HEK293 (cell line): ENCODE measurements at regions not wholly inside any gene's neighbourhood (a gene's known extent, or its start where the extent isn't known, plus 50 kb on each side); places are given as distances from the start of the nearest gene placed in this dataset.

Source experiments
- CTCF ChIA-PET: fragments of 350-600 bp; formaldehyde crosslinking; extraction: SDS; loops from one replicate; lab custom pipeline; 2021; ENCODE audit warnings: antibody characterized with exemption; lab: Yijun Ruan, JAX
- POLR2A ChIA-PET: fragments of 300-600 bp; formaldehyde crosslinking; extraction: SDS; loops from one replicate; lab custom pipeline; 2020; ENCODE audit warnings: antibody characterized with exemption, inconsistent platforms; lab: Yijun Ruan, JAX
- H3K27ac ChIP-seq: fragments of 200-500 bp; sonication (Bioruptor generic); 2 replicates; pipeline ENCODE4 v1.5.1; 2014; ENCODE audit warnings: low read depth, low read length, control low read depth, inconsistent platforms; ENCODE audit errors: extremely low read depth
- H3K36me3 ChIP-seq, 2 experiments: fragments of 200-500 bp in 1 of 2; sonication (Bioruptor generic) in 1 of 2; 1 replicate in 1 of 2; 2 replicates in 1 of 2; pipeline ENCODE4 v1.5.1; 2014 to 2017; ENCODE audit warnings: inconsistent platforms in 2 of 2, low read length in 2 of 2; ENCODE audit not compliant: control insufficient read depth in 2 of 2, insufficient read depth in 1 of 2
- H3K4me1 ChIP-seq: fragments of 200-500 bp; sonication (Bioruptor generic); 2 replicates; pipeline ENCODE4 v1.5.1; 2014; ENCODE audit warnings: mild to moderate bottlenecking, low read length, inconsistent platforms; ENCODE audit not compliant: control insufficient read depth, insufficient read depth
- H3K4me3 ChIP-seq: 2 replicates; pipeline ENCODE4 v1.5.1; 2011; ENCODE audit warnings: low read depth, mild to moderate bottlenecking, control low read depth, low read length, moderate library complexity
- H3K9me3 ChIP-seq: fragments of 200-500 bp; sonication (Bioruptor generic); 2 replicates; pipeline ENCODE4 v1.5.1; 2014; ENCODE audit warnings: low read depth, low read length, inconsistent platforms; ENCODE audit not compliant: control insufficient read depth, insufficient read depth
- FEZF1 ChIP-seq: fragments of 450-650 bp; formaldehyde crosslinking; IDR thresholded peaks from 2 replicates; pipeline ENCODE4 v1.5.1; 2016; ENCODE audit warnings: missing biosample characterization, missing genetic modification characterization
- GLI2 ChIP-seq: fragments of 450-650 bp; formaldehyde crosslinking; IDR thresholded peaks from 2 replicates; pipeline ENCODE4; 2017; ENCODE audit warnings: missing biosample characterization, missing genetic modification characterization, low read depth, borderline replicate concordance
- IKZF3 ChIP-seq: fragments of 450-650 bp; IDR thresholded peaks from 2 replicates; pipeline ENCODE4 v1.5.0; 2018; ENCODE audit warnings: missing biosample characterization, mild to moderate bottlenecking, missing genetic modification characterization, moderate library complexity
- SCRT2 ChIP-seq: fragments of 450-650 bp; formaldehyde crosslinking; IDR thresholded peaks from 2 replicates; pipeline ENCODE4 v1.5.1; 2016; ENCODE audit warnings: missing biosample characterization, missing genetic modification characterization
- SETDB1 ChIP-seq: IDR thresholded peaks from one replicate; pipeline ENCODE4 v1.6.1; 2017; ENCODE audit warnings: mild to moderate bottlenecking, low read length, moderate library complexity, mixed read lengths; ENCODE audit not compliant: insufficient read length
- TCF7L2 ChIP-seq: IDR thresholded peaks from 2 replicates; pipeline ENCODE4 v1.6.1; 2011; ENCODE audit warnings: low read depth, mild to moderate bottlenecking, inconsistent platforms, low read length, moderate library complexity, borderline replicate concordance
- TRIM28 ChIP-seq: IDR thresholded peaks from 2 replicates; pipeline ENCODE4 v1.6.1; 2011; ENCODE audit warnings: low read length, control low read depth, borderline replicate concordance
- WT1 ChIP-seq: fragments of 450-650 bp; formaldehyde crosslinking; IDR thresholded peaks from 2 replicates; pipeline ENCODE4 v1.5.1; 2016; ENCODE audit warnings: missing biosample characterization, missing genetic modification characterization
- ZBTB44 ChIP-seq: fragments of 450-650 bp; IDR thresholded peaks from 2 replicates; pipeline ENCODE4 v1.5.1; 2018; ENCODE audit warnings: missing biosample characterization, mild to moderate bottlenecking, missing genetic modification characterization
- ZBTB48 ChIP-seq: fragments of 450-650 bp; formaldehyde crosslinking; IDR thresholded peaks from 2 replicates; pipeline ENCODE4 v1.5.1; 2016; ENCODE audit warnings: missing biosample characterization, missing genetic modification characterization
- ZIC2 ChIP-seq: fragments of 450-650 bp; formaldehyde crosslinking; IDR thresholded peaks from 2 replicates; pipeline ENCODE4 v1.5.1; 2016; ENCODE audit warnings: missing biosample characterization, missing genetic modification characterization
- ZNF10 ChIP-seq: fragments of 450-650 bp; formaldehyde crosslinking; IDR thresholded peaks from 2 replicates; pipeline ENCODE4 v1.5.1; 2017; ENCODE audit warnings: missing biosample characterization, missing genetic modification characterization
- ZNF26 ChIP-seq: fragments of 450-650 bp; formaldehyde crosslinking; IDR thresholded peaks from 2 replicates; pipeline ENCODE4 v1.5.1; 2016; ENCODE audit warnings: missing biosample characterization, missing genetic modification characterization
- ZNF274 ChIP-seq, 2 experiments: fragments of 200-500 bp in 1 of 2; fragments of 450-650 bp in 1 of 2; sonication (Bioruptor generic) in 1 of 2; formaldehyde crosslinking in 1 of 2; IDR thresholded peaks; 2 replicates each; pipeline versions ENCODE4 v1.5.1 to v1.6.1; 2014 to 2016; ENCODE audit warnings: borderline replicate concordance in 1 of 2, inconsistent platforms in 1 of 2, low read length in 1 of 2, missing biosample characterization in 1 of 2, missing genetic modification characterization in 1 of 2
- ZNF362 ChIP-seq: fragments of 450-650 bp; formaldehyde crosslinking; IDR thresholded peaks from 2 replicates; pipeline ENCODE4 v1.5.1; 2016; ENCODE audit warnings: missing biosample characterization, missing genetic modification characterization
- ZNF37A ChIP-seq: fragments of 450-650 bp; IDR thresholded peaks from 2 replicates; pipeline ENCODE4 v1.5.1; 2018; ENCODE audit warnings: missing biosample characterization, missing genetic modification characterization
- ZNF398 ChIP-seq: fragments of 450-650 bp; formaldehyde crosslinking; IDR thresholded peaks from 2 replicates; pipeline ENCODE4 v1.5.1; 2017; ENCODE audit warnings: missing biosample characterization, missing genetic modification characterization
- ZNF561 ChIP-seq: fragments of 450-650 bp; IDR thresholded peaks from 2 replicates; pipeline ENCODE4 v1.5.1; 2018; ENCODE audit warnings: missing biosample characterization, missing genetic modification characterization, borderline replicate concordance
- ZNF580 ChIP-seq: fragments of 450-650 bp; formaldehyde crosslinking; IDR thresholded peaks from 2 replicates; pipeline ENCODE4 v1.5.1; 2016; ENCODE audit warnings: missing biosample characterization, missing genetic modification characterization
- ZNF677 ChIP-seq: fragments of 450-650 bp; IDR thresholded peaks from 2 replicates; pipeline ENCODE4 v1.5.0; 2018; ENCODE audit warnings: missing biosample characterization, mild to moderate bottlenecking, missing genetic modification characterization, moderate library complexity
- ZNF692 ChIP-seq: fragments of 450-650 bp; formaldehyde crosslinking; IDR thresholded peaks from 2 replicates; pipeline ENCODE4 v1.5.1; 2016; ENCODE audit warnings: missing biosample characterization, missing genetic modification characterization
- ZNF785 ChIP-seq: fragments of 450-650 bp; formaldehyde crosslinking; IDR thresholded peaks from 2 replicates; pipeline ENCODE4 v1.5.1; 2016; ENCODE audit warnings: missing biosample characterization, missing genetic modification characterization
- ZNF791 ChIP-seq: fragments of 450-650 bp; formaldehyde crosslinking; IDR thresholded peaks from 2 replicates; pipeline ENCODE4 v1.5.1; 2016; ENCODE audit warnings: missing biosample characterization, missing genetic modification characterization

GRCh38 chr14:58777541-58777979 is 139.8 kb downstream of the DACT1 start:
- TF ChIP-seq ZNF785 (tag by site-specific recombination) (no peak), TRIM28 (no peak; the same call in 1 of the 2 replicates), ZNF561 (tag by site-specific recombination) (0 out of 2 replicates have a peak, but pooled peaks have one; percentile 30), ZIC2 (tag by site-specific recombination) (peak; percentile 100), IKZF3 (tag by site-specific recombination) (no peak), ZNF677 (tag by site-specific recombination) (no peak), TCF7L2 (0 out of 2 replicates have a peak, but pooled peaks have one; percentile 46), WT1 (tag by site-specific recombination) (peak; percentile 59; the same call in 1 of the 2 replicates), FEZF1 (tag by site-specific recombination) (peak; percentile 47), SCRT2 (tag by site-specific recombination) (peak; percentile 30)
- TF ChIP-seq, all 188 proteins: peak for 6

GRCh38 chr14:58778202-58778601 is 140.4 kb downstream of the DACT1 start:
- H3K9me3 ChIP-seq: no peaks in the 10 kb centered on the region
- TF ChIP-seq ZNF274 (IDR thresholded peaks at IDR 0.05; ENCODE audit: low read length) (no peak), ZNF274 (tag by site-specific recombination; IDR thresholded peaks at IDR 0.05; ENCODE audit: borderline replicate concordance) (no peak), ZNF692 (tag by site-specific recombination) (no peak), ZNF580 (tag by site-specific recombination) (no peak), ZNF26 (tag by site-specific recombination) (no peak), ZBTB44 (no peak)
- no peak overlapping the region for H3K4me3 ChIP-seq
- H3K36me3 ChIP-seq: no peaks in the 10 kb centered on the region
- ChIA-PET POLR2A (no interaction called here), CTCF (no interaction called here)
- no peak overlapping the region for H3K27ac ChIP-seq
- H3K4me1 ChIP-seq: peaks cover 10% of the 10 kb centered on the region

More at GRCh38 chr14:58777541-58777979, 139.8 kb downstream of the DACT1 start:
- H3K4me3 ChIP-seq: no peak overlapping the region
- ChIA-PET POLR2A (interaction anchor here (1.1 kb wide), 1 partner anchor 28 kb away, joined by 4 read pairs; no protein-coding TSS in a partner anchor), CTCF (interaction anchor here (1.0 kb wide), 1 partner anchor 29 kb away, joined by 3 read pairs; no protein-coding TSS in a partner anchor)
- no peaks in the 10 kb centered on the region for H3K9me3 ChIP-seq
- peaks cover 16% of the 10 kb centered on the region for H3K4me1 ChIP-seq
- peak overlapping the region; percentile 4; the same call in 1 of the 2 replicates for H3K27ac ChIP-seq
- H3K36me3 ChIP-seq: no peaks in the 10 kb centered on the region

GRCh38 chr14:58779376-58779775 is 141.6 kb downstream of the DACT1 start:
- CTCF ChIA-PET: no interaction called here
- Histone ChIP-seq H3K27ac (no peak overlapping the region), H3K4me3 (no peak overlapping the region), H3K9me3 (no peaks in the 10 kb centered on the region), H3K36me3 (no peaks in the 10 kb centered on the region), H3K4me1 (peaks cover 7% of the 10 kb centered on the region)
- POLR2A ChIA-PET: interaction anchor here (0.7 kb wide), 1 partner anchor 252 kb away, joined by 3 read pairs; no protein-coding TSS in a partner anchor
- TF ChIP-seq ZNF398 (tag by site-specific recombination): no peak
- no peak for TF ChIP-seq GLI2 (tag by site-specific recombination)
- TF ChIP-seq SETDB1: no peak
- TF ChIP-seq ZBTB48: no peak
- no peak for TF ChIP-seq ZNF37A
- no peak for TF ChIP-seq ZNF791 (tag by site-specific recombination)
- no peak for TF ChIP-seq ZNF10 (tag by site-specific recombination)
- no peak for TF ChIP-seq ZNF362 (tag by site-specific recombination)
